ENCODE measurements at regions not wholly inside any gene's neighbourhood (a gene's known extent, or its start where the extent isn't known, plus 50 kb on each side); places are given as distances from the start of the nearest gene placed in this dataset.

- Histone ChIP-seq H2BK120ac (ENCODE audit: insufficient read depth, low read length, poor library complexity) (no peak overlapping the region), H2BK5ac (ENCODE audit: low read depth, low read length, poor library complexity) (no peak overlapping the region), H3K27ac (ENCODE audit: low read depth, low read length) (no peak overlapping the region), H2BK12ac (ENCODE audit: low read length) (no peak overlapping the region), H2AFZ (ENCODE audit: insufficient read depth, low read length, poor library complexity) (no peak overlapping the region), H3K79me1 (ENCODE audit: low read length) (no peaks in the 10 kb centered on the region), H4K12ac (ENCODE audit: low read depth, low read length) (no peak overlapping the region), H3K27me3 (ENCODE audit: insufficient read depth, low read length) (no peaks in the 10 kb centered on the region), H3K4me2 (ENCODE audit: low read length) (no peak overlapping the region), H3K79me2 (ENCODE audit: control insufficient read depth, insufficient read depth, low read length, poor library complexity) (no peaks in the 10 kb centered on the region), H4K8ac (ENCODE audit: low read depth, low read length) (no peak overlapping the region), H3K4me1 (ENCODE audit: control insufficient read depth in 1 of 2, insufficient read depth in 2 of 2, low read length in 2 of 2) (no peaks in the 10 kb centered on the region), H3K9me3 (ENCODE audit: insufficient read depth, low read depth, low read length) (no peaks in the 10 kb centered on the region), H4K91ac (ENCODE audit: low read depth, low read length) (no peak overlapping the region), H3K23ac (ENCODE audit: low read length) (no peak overlapping the region), H3K9ac (ENCODE audit: low read length) (no peak overlapping the region), H3K14ac (ENCODE audit: low read length) (no peak overlapping the region), H3K4ac (ENCODE audit: low read depth, low read length) (no peak overlapping the region), H3K4me3 (ENCODE audit: low read depth, low read length) (no peak overlapping the region), H3K36me3 (ENCODE audit: control insufficient read depth in 1 of 2, insufficient read depth in 2 of 2, low read length in 2 of 2) (no peaks in the 10 kb centered on the region), H2AK5ac (ENCODE audit: low read length) (no peak overlapping the region), H3K18ac (ENCODE audit: low read length) (no peak overlapping the region)
- WGBS (ENCODE audit: extremely low coverage, insufficient coverage, insufficient read length) = no CpG with 5 or more reads among the region's 2 CpGs
- DNase-seq = no peak
These were observed 292.6 kb downstream of the NUF2 start for GRCh38 chr1:163614361-163614760.

GRCh38 chr1:163628034-163628773 is 306.4 kb downstream of the NUF2 start:
- H3K23ac ChIP-seq (ENCODE audit: low read length) = no peak overlapping the region
- no peak overlapping the region for H3K4me2 ChIP-seq (ENCODE audit: low read length)
- no peak overlapping the region for H4K8ac ChIP-seq (ENCODE audit: low read depth, low read length)
- H3K9me3 ChIP-seq (ENCODE audit: insufficient read depth, low read depth, low read length) = no peaks in the 10 kb centered on the region
- no peaks in the 10 kb centered on the region for H3K79me1 ChIP-seq (ENCODE audit: low read length)
- H4K91ac ChIP-seq (ENCODE audit: low read depth, low read length) = no peak overlapping the region
- H4K12ac ChIP-seq (ENCODE audit: low read depth, low read length) = no peak overlapping the region
- no peak overlapping the region for H2AFZ ChIP-seq (ENCODE audit: insufficient read depth, low read length, poor library complexity)
- no peak overlapping the region for H3K4ac ChIP-seq (ENCODE audit: low read depth, low read length)
- H3K36me3 ChIP-seq (ENCODE audit: control insufficient read depth in 1 of 2, insufficient read depth in 2 of 2, low read length in 2 of 2) = no peaks in the 10 kb centered on the region
- H2BK120ac ChIP-seq (ENCODE audit: insufficient read depth, low read length, poor library complexity) = no peak overlapping the region
- no peak overlapping the region for H2BK5ac ChIP-seq (ENCODE audit: low read depth, low read length, poor library complexity)
- H3K9ac ChIP-seq (ENCODE audit: low read length) = no peak overlapping the region
- no peak overlapping the region for H2AK5ac ChIP-seq (ENCODE audit: low read length)
- H3K27me3 ChIP-seq (ENCODE audit: insufficient read depth, low read length) = no peaks in the 10 kb centered on the region
- H3K4me3 ChIP-seq (ENCODE audit: low read depth, low read length) = no peak overlapping the region
- H2BK12ac ChIP-seq (ENCODE audit: low read length) = no peak overlapping the region
- no peak overlapping the region for H3K18ac ChIP-seq (ENCODE audit: low read length)
- DNase-seq = no peak
- H3K27ac ChIP-seq (ENCODE audit: low read depth, low read length) = no peak overlapping the region
- H3K4me1 ChIP-seq (ENCODE audit: control insufficient read depth in 1 of 2, insufficient read depth in 2 of 2, low read length in 2 of 2) = no peaks in the 10 kb centered on the region
- H3K14ac ChIP-seq (ENCODE audit: low read length) = no peak overlapping the region
- no peaks in the 10 kb centered on the region for H3K79me2 ChIP-seq (ENCODE audit: control insufficient read depth, insufficient read depth, low read length, poor library complexity)

DNA sequence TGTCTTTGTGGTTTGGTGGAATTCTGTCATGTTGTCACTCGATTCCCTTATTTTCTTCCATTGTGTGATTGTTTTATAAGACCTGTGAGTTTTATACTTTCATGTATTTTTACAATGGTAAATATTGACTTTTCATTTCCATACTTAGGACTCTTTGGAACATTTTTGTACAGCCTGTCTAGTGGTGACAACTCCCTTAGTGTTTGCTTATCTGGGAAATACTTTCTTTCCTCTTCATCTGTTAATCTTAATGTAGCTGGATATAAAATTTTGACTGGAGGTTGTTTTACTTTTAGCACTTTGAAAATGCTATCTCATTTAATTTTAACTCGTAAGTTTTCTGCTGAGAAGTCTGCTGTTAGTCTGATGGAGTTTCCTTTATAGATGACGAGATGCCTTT is 310.5 kb downstream of the NUF2 start:
- H3K14ac ChIP-seq (ENCODE audit: low read length) = no peak overlapping the region

DNA sequence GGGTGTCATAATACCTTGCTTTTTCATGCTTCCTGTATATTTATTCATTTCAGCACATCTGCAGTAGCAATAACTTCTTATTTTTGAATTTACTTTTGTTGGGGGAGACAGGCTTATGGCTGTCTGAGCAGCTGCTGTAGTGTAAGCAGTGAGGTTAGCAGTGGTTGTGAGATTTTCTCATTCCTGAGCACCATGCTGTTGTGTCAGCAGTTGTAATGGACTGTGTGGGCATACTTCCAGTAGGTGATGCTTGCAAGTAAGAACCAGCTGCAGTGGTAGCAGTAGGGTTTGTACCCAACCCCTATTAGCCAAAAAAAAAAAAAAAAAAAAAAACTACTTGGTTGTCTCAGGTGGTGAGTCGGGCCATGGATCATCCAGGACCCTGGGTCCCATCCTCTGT is 311.6 kb downstream of the NUF2 start:
- Histone ChIP-seq H3K18ac (ENCODE audit: low read length) (no peak overlapping the region), H3K9ac (ENCODE audit: low read length) (no peak overlapping the region), H2BK5ac (ENCODE audit: low read depth, low read length, poor library complexity) (no peak overlapping the region), H3K79me1 (ENCODE audit: low read length) (no peaks in the 10 kb centered on the region), H3K79me2 (ENCODE audit: control insufficient read depth, insufficient read depth, low read length, poor library complexity) (no peaks in the 10 kb centered on the region), H4K91ac (ENCODE audit: low read depth, low read length) (no peak overlapping the region), H4K12ac (ENCODE audit: low read depth, low read length) (no peak overlapping the region), H3K4me3 (ENCODE audit: low read depth, low read length) (no peak overlapping the region), H2BK120ac (ENCODE audit: insufficient read depth, low read length, poor library complexity) (no peak overlapping the region), H3K23ac (ENCODE audit: low read length) (no peak overlapping the region), H2AFZ (ENCODE audit: insufficient read depth, low read length, poor library complexity) (no peak overlapping the region), H2AK5ac (ENCODE audit: low read length) (no peak overlapping the region), H3K14ac (ENCODE audit: low read length) (no peak overlapping the region), H3K27me3 (ENCODE audit: insufficient read depth, low read length) (no peaks in the 10 kb centered on the region), H3K4me2 (ENCODE audit: low read length) (no peak overlapping the region), H3K36me3 (ENCODE audit: control insufficient read depth in 1 of 2, insufficient read depth in 2 of 2, low read length in 2 of 2) (no peaks in the 10 kb centered on the region), H4K8ac (ENCODE audit: low read depth, low read length) (no peak overlapping the region), H3K4ac (ENCODE audit: low read depth, low read length) (no peak overlapping the region), H3K4me1 (ENCODE audit: control insufficient read depth in 1 of 2, insufficient read depth in 2 of 2, low read length in 2 of 2) (no peaks in the 10 kb centered on the region), H2BK12ac (ENCODE audit: low read length) (no peak overlapping the region), H3K9me3 (ENCODE audit: insufficient read depth, low read depth, low read length) (peaks cover 3% of the 10 kb centered on the region), H3K27ac (ENCODE audit: low read depth, low read length) (no peak overlapping the region)
- DNase-seq = no peak
- WGBS (ENCODE audit: extremely low coverage, insufficient coverage, insufficient read length) = no CpG with 5 or more reads among the region's 1 CpG

More for the DNA sequence above, 310.5 kb downstream of the NUF2 start:
- H3K4ac ChIP-seq (ENCODE audit: low read depth, low read length) = no peak overlapping the region
- H2BK120ac ChIP-seq (ENCODE audit: insufficient read depth, low read length, poor library complexity) = no peak overlapping the region
- H2AFZ ChIP-seq (ENCODE audit: insufficient read depth, low read length, poor library complexity) = no peak overlapping the region
- peaks cover 3% of the 10 kb centered on the region for H3K9me3 ChIP-seq (ENCODE audit: insufficient read depth, low read depth, low read length)
- no peak overlapping the region for H2BK12ac ChIP-seq (ENCODE audit: low read length)
- no peak overlapping the region for H2AK5ac ChIP-seq (ENCODE audit: low read length)
- H3K36me3 ChIP-seq (ENCODE audit: control insufficient read depth in 1 of 2, insufficient read depth in 2 of 2, low read length in 2 of 2) = no peaks in the 10 kb centered on the region
- H4K12ac ChIP-seq (ENCODE audit: low read depth, low read length) = no peak overlapping the region
- H3K27me3 ChIP-seq (ENCODE audit: insufficient read depth, low read length) = no peaks in the 10 kb centered on the region
- H3K18ac ChIP-seq (ENCODE audit: low read length) = no peak overlapping the region
- no peak overlapping the region for H3K4me2 ChIP-seq (ENCODE audit: low read length)
- no peak overlapping the region for H2BK5ac ChIP-seq (ENCODE audit: low read depth, low read length, poor library complexity)
- no peak for DNase-seq
- no peaks in the 10 kb centered on the region for H3K4me1 ChIP-seq (ENCODE audit: control insufficient read depth in 1 of 2, insufficient read depth in 2 of 2, low read length in 2 of 2)
- no peaks in the 10 kb centered on the region for H3K79me2 ChIP-seq (ENCODE audit: control insufficient read depth, insufficient read depth, low read length, poor library complexity)
- no peak overlapping the region for H3K27ac ChIP-seq (ENCODE audit: low read depth, low read length)
- H3K23ac ChIP-seq (ENCODE audit: low read length) = no peak overlapping the region
- no peak overlapping the region for H4K91ac ChIP-seq (ENCODE audit: low read depth, low read length)
- no peak overlapping the region for H3K9ac ChIP-seq (ENCODE audit: low read length)
- H3K4me3 ChIP-seq (ENCODE audit: low read depth, low read length) = no peak overlapping the region
- no CpG with 5 or more reads among the region's 3 CpGs for WGBS (ENCODE audit: extremely low coverage, insufficient coverage, insufficient read length)
- H3K79me1 ChIP-seq (ENCODE audit: low read length) = no peaks in the 10 kb centered on the region
- H4K8ac ChIP-seq (ENCODE audit: low read depth, low read length) = no peak overlapping the region
